Peyer's patch (tissue), 4 donors: ENCODE measurements at regions not wholly inside any gene's neighbourhood (a gene's known extent, or its start where the extent isn't known, plus 50 kb on each side); places are given as distances from the start of the nearest gene placed in this dataset.

Experiments used
- CTCF ChIP-seq, 6 experiments: fragments of 450-650 bp in 4 of 6; fragments of 200-600 bp in 2 of 6; sonication (generic) in 1 of 6; IDR thresholded peaks; one replicate each; pipeline ENCODE4 v1.5.1; 2017 to 2019; ENCODE audit warnings: antibody characterized with exemption in 6 of 6, mild to moderate bottlenecking in 3 of 6, moderate library complexity in 1 of 6
- POLR2A ChIP-seq, 2 donors: fragments of 450-650 bp; IDR thresholded peaks; one replicate each; pipeline ENCODE4 v1.5.1; 2017; ENCODE audit warnings: antibody characterized with exemption in 2 of 2, mild to moderate bottlenecking in 2 of 2, moderate library complexity in 2 of 2

- TF ChIP-seq CTCF (IDR thresholded peaks at IDR 0.05) (no peak), POLR2A (IDR thresholded peaks at IDR 0.05) (no peak)
Observed at GRCh38 chr10:123500110-123500509, 166.0 kb upstream of the GPR26 start.
